ENCODE measurements at regions not wholly inside any gene's neighbourhood (a gene's known extent, or its start where the extent isn't known, plus 50 kb on each side); places are given as distances from the start of the nearest gene placed in this dataset.

DNA sequence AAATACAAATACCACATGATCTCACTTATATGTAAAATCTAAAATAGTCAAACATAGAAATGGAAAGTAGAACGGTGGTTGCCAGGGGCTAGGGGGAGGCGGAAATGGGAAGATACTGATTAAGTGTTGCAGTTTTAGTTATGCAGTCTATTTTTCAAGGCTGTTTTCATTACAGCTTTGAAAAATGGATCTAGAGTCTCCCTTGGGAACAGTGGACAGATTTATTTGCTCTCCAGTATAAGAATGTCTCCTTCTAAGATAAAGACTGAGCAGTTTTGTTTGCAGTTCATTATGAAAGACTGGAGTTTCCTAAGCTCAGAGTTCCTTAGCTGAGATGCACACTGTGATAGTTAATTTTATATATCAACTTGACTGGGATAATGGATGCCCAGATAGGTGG lies 202.5 kb downstream of the KLHL28 start:
- no peaks in the 10 kb centered on the region for H3K27me3 ChIP-seq (ENCODE audit: control insufficient read depth, extremely low read depth, insufficient read depth, low read length)
- no peak overlapping the region for H3K9ac ChIP-seq (ENCODE audit: control insufficient read depth, extremely low read depth, insufficient read depth, low read length)
- no peak overlapping the region for H3K27ac ChIP-seq (ENCODE audit: control insufficient read depth, insufficient read depth, low read length)
- H4K20me1 ChIP-seq (ENCODE audit: control insufficient read depth, extremely low read depth, insufficient read depth, low read length) = no peaks in the 10 kb centered on the region
- FAIRE-seq = no peak
- H3K9me3 ChIP-seq (ENCODE audit: control insufficient read depth, low read depth, low read length) = no peaks in the 10 kb centered on the region
- TF ChIP-seq, protein P1, sequence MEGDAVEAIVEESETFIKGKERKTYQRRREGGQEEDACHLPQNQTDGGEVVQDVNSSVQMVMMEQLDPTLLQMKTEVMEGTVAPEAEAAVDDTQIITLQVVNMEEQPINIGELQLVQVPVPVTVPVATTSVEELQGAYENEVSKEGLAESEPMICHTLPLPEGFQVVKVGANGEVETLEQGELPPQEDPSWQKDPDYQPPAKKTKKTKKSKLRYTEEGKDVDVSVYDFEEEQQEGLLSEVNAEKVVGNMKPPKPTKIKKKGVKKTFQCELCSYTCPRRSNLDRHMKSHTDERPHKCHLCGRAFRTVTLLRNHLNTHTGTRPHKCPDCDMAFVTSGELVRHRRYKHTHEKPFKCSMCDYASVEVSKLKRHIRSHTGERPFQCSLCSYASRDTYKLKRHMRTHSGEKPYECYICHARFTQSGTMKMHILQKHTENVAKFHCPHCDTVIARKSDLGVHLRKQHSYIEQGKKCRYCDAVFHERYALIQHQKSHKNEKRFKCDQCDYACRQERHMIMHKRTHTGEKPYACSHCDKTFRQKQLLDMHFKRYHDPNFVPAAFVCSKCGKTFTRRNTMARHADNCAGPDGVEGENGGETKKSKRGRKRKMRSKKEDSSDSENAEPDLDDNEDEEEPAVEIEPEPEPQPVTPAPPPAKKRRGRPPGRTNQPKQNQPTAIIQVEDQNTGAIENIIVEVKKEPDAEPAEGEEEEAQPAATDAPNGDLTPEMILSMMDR (optimal IDR thresholded peaks at IDR 0.05 in 1 of 3, IDR thresholded peaks at IDR 0.05 in 1 of 3, conservative IDR thresholded peaks at IDR 0.05 in 1 of 3; ENCODE audit: extremely low read depth in 1 of 3, insufficient read depth in 2 of 3, low read length in 3 of 3) = no peak
- no peak for TF ChIP-seq EZH2 (IDR thresholded peaks at IDR 0.05; ENCODE audit: low read length)
- no peaks in the 10 kb centered on the region for H3K36me3 ChIP-seq (ENCODE audit: control insufficient read depth in 2 of 2, extremely low read depth in 1 of 2, insufficient read depth in 2 of 2, low read length in 2 of 2)
- no peaks in the 10 kb centered on the region for H3K9me1 ChIP-seq (ENCODE audit: control insufficient read depth, extremely low read depth, insufficient read depth, low read length)
- no peak overlapping the region for H3K4me3 ChIP-seq (ENCODE audit: control insufficient read depth in 2 of 3, extremely low read depth in 1 of 3, insufficient read depth in 2 of 3, low read depth in 1 of 3, low read length in 3 of 3)
- dilution Hi-C loops (cut with MboI; ENCODE audit: extremely low pct_ligation_motif_present, low sequenced_read_pairs) = no loop called here
- no peaks in the 10 kb centered on the region for H3K79me2 ChIP-seq (ENCODE audit: control insufficient read depth, insufficient read depth, low read length)
- no peak for DNase-seq (ENCODE audit: low read depth, low spot score)
- H3K4me1 ChIP-seq (ENCODE audit: control insufficient read depth, extremely low read depth, insufficient read depth, low read length) = no peaks in the 10 kb centered on the region
- no peak overlapping the region for H3K4me2 ChIP-seq (ENCODE audit: control insufficient read depth, extremely low read depth, insufficient read depth, low read depth, low read length)
- H2AFZ ChIP-seq (ENCODE audit: control insufficient read depth, low read length) = no peak overlapping the region

DNA sequence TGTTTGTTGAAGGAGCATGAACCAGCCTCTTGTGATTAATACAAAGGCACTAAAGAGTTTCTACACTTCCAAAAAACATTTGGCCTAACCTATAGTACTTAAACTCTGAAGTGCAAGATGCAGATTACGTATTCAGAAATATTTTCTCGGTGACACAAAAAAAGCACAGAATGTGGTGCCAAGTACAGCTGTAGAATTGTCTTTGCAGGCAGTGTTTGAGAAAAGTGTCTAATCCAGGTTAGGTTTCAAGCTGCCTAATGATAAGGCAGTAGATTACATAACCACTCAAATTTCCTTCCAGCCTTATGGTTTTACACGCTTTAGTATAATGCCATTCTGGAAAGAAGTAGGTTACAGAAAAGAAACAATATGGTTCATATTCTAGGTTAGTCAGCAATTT lies 205.2 kb downstream of the KLHL28 start:
- H3K79me2 ChIP-seq (ENCODE audit: control insufficient read depth, insufficient read depth, low read length) = no peaks in the 10 kb centered on the region
- DNase-seq (ENCODE audit: low read depth, low spot score) (no peak), FAIRE-seq (no peak)
- H3K27ac ChIP-seq (ENCODE audit: control insufficient read depth, insufficient read depth, low read length) = no peak overlapping the region
- no peak overlapping the region for H3K9ac ChIP-seq (ENCODE audit: control insufficient read depth, extremely low read depth, insufficient read depth, low read length)
- H3K9me1 ChIP-seq (ENCODE audit: control insufficient read depth, extremely low read depth, insufficient read depth, low read length) = no peaks in the 10 kb centered on the region
- TF ChIP-seq, protein P1 (optimal IDR thresholded peaks at IDR 0.05 in 1 of 3, IDR thresholded peaks at IDR 0.05 in 1 of 3, conservative IDR thresholded peaks at IDR 0.05 in 1 of 3; ENCODE audit: extremely low read depth in 1 of 3, insufficient read depth in 2 of 3, low read length in 3 of 3) = no peak
- no peak for TF ChIP-seq EZH2 (IDR thresholded peaks at IDR 0.05; ENCODE audit: low read length)
- H3K4me3 ChIP-seq (ENCODE audit: control insufficient read depth in 2 of 3, extremely low read depth in 1 of 3, insufficient read depth in 2 of 3, low read depth in 1 of 3, low read length in 3 of 3) = no peak overlapping the region
- H2AFZ ChIP-seq (ENCODE audit: control insufficient read depth, low read length) = no peak overlapping the region
- H3K4me2 ChIP-seq (ENCODE audit: control insufficient read depth, extremely low read depth, insufficient read depth, low read depth, low read length) = no peak overlapping the region
- dilution Hi-C loops (cut with MboI; ENCODE audit: extremely low pct_ligation_motif_present, low sequenced_read_pairs) = no loop called here
- H3K4me1 ChIP-seq (ENCODE audit: control insufficient read depth, extremely low read depth, insufficient read depth, low read length) = no peaks in the 10 kb centered on the region
- no peaks in the 10 kb centered on the region for H3K36me3 ChIP-seq (ENCODE audit: control insufficient read depth in 2 of 2, extremely low read depth in 1 of 2, insufficient read depth in 2 of 2, low read length in 2 of 2)
- no peaks in the 10 kb centered on the region for H3K9me3 ChIP-seq (ENCODE audit: control insufficient read depth, low read depth, low read length)
- no peaks in the 10 kb centered on the region for H4K20me1 ChIP-seq (ENCODE audit: control insufficient read depth, extremely low read depth, insufficient read depth, low read length)
- no peaks in the 10 kb centered on the region for H3K27me3 ChIP-seq (ENCODE audit: control insufficient read depth, extremely low read depth, insufficient read depth, low read length)

All from keratinocyte (primary cell).